ENCODE measurements at regions not wholly inside any gene's neighbourhood (a gene's known extent, or its start where the extent isn't known, plus 50 kb on each side); places are given as distances from the start of the nearest gene placed in this dataset.

- Mint-ChIP-seq H3K27me3 (ENCODE audit: insufficient read depth) (no peaks in the 10 kb centered on the region), H3K27ac (no peak overlapping the region), H3K9me3 (peaks cover 20% of the 10 kb centered on the region), H3K36me3 (ENCODE audit: low read depth) (no peaks in the 10 kb centered on the region), H3K4me1 (ENCODE audit: low read depth) (no peaks in the 10 kb centered on the region), H3K4me3 (no peak overlapping the region)
- no peak for DNase-seq
- TF ChIP-seq CTCF (IDR thresholded peaks at IDR 0.05), result no peak
Measured at GRCh38 chr3:116815831-116816588, 106.4 kb downstream of the TUSC7 start.

- H3K4me3 Mint-ChIP-seq, result no peak overlapping the region
- DNase-seq, result no peak
- no peaks in the 10 kb centered on the region for H3K27me3 Mint-ChIP-seq (ENCODE audit: insufficient read depth)
- no peak overlapping the region for H3K27ac Mint-ChIP-seq
- H3K4me1 Mint-ChIP-seq (ENCODE audit: low read depth), result no peaks in the 10 kb centered on the region
- H3K9me3 Mint-ChIP-seq, result peaks cover 18% of the 10 kb centered on the region
- H3K36me3 Mint-ChIP-seq (ENCODE audit: low read depth), result no peaks in the 10 kb centered on the region
- TF ChIP-seq CTCF (IDR thresholded peaks at IDR 0.05), result no peak
Measured at GRCh38 chr3:116821371-116821770, 111.8 kb downstream of the TUSC7 start.

DNA sequence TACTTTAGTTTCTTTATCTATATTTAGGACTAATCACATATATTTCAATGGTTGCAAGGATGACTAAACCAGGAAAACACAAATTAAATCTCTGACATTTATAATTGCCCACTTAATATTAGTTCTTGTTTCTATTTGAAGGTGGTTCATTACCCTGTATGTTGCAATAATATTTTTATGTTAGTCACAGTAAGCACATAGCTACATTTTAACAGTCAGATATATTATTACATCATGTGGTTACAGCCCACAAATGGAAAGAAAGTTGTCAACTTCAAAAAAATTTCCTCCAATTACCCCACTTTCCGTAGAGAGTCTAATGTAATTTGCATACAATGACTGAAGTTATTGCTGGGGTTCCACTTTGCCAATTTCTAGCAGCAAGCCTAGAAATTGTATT lies 114.6 kb downstream of the TUSC7 start:
- Mint-ChIP-seq H3K27ac (no peak overlapping the region), H3K27me3 (ENCODE audit: insufficient read depth) (no peaks in the 10 kb centered on the region), H3K4me3 (no peak overlapping the region), H3K9me3 (peaks cover 12% of the 10 kb centered on the region), H3K36me3 (ENCODE audit: low read depth) (no peaks in the 10 kb centered on the region), H3K4me1 (ENCODE audit: low read depth) (no peaks in the 10 kb centered on the region)
- TF ChIP-seq CTCF (IDR thresholded peaks at IDR 0.05), result no peak
- no peak for DNase-seq

DNA sequence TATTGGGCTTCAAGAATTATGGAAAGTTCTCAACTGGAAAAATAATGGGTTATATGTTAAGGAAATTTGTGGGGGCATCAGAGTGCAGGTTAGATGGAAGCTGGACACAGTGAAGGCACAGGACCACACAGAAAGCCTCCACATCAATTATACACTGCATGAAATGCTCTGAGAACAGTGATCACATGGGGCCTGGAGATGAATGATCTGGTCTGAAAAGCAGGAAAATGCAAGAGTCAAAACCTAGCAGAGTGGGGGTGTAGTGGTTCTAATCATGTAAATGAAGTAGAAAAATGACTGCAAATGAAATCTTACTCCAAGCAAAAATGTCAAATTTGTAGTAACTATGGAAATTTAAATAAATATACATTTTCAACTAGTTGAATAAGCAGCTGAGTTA lies 123.6 kb downstream of the TUSC7 start:
- H3K4me1 Mint-ChIP-seq (ENCODE audit: low read depth), result no peaks in the 10 kb centered on the region
- H3K27ac Mint-ChIP-seq, result no peak overlapping the region
- no peak overlapping the region for H3K4me3 Mint-ChIP-seq
- DNase-seq, result no peak
- H3K36me3 Mint-ChIP-seq (ENCODE audit: low read depth), result no peaks in the 10 kb centered on the region
- H3K27me3 Mint-ChIP-seq (ENCODE audit: insufficient read depth), result no peaks in the 10 kb centered on the region
- H3K9me3 Mint-ChIP-seq, result peaks cover 24% of the 10 kb centered on the region; the same call in 1 of the 2 replicates
- TF ChIP-seq CTCF (IDR thresholded peaks at IDR 0.05), result no peak

DNA sequence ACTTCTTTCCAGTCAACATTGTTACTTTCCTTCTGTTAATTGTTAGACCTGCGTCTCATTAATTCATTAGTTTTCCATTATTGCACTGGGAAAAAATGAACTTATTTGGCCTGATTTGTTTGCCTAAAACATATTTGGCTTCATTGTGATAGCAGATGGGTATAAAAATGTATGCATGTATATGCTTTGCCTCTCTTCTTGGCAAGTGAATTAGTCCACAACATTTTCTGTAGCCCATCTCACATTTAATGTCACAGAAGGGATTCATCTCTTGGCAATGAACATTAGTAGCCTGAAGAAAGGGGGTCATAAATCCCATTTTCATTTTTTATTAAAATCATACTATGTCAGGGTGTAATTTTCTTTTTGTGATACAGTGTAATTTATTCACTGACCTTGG lies 125.2 kb downstream of the TUSC7 start:
- TF ChIP-seq CTCF (IDR thresholded peaks at IDR 0.05), result no peak
- Mint-ChIP-seq H3K27ac (no peak overlapping the region), H3K36me3 (ENCODE audit: low read depth) (no peaks in the 10 kb centered on the region), H3K9me3 (peaks cover 30% of the 10 kb centered on the region), H3K4me1 (ENCODE audit: low read depth) (no peaks in the 10 kb centered on the region), H3K27me3 (ENCODE audit: insufficient read depth) (no peaks in the 10 kb centered on the region), H3K4me3 (no peak overlapping the region)
- DNase-seq, result no peak
